Activated T-cell treated with anti-CD3 and anti-CD28 coated beads, Interleukin-2, amount 50 U/mL, for 4 hours (primary cell): ENCODE measurements at regions not wholly inside any gene's neighbourhood (a gene's known extent, or its start where the extent isn't known, plus 50 kb on each side); places are given as distances from the start of the nearest gene placed in this dataset.

ENCODE experiments used
- ATAC-seq, 2 donors: fragments of 200-7000 bp; cut with Tn5 transposase; one replicate each; pipeline ENCODE4 v1.10.0; 2021
- DNase-seq: peaks from one replicate; pipeline ENCODE4 v3.0.0-alpha.2; 2020
- H3K27me3 Mint-ChIP-seq: one replicate; pipeline ENCODE4 v1.8.0; 2021; ENCODE audit warnings: low read depth, mixed read lengths
- H3K36me3 Mint-ChIP-seq: one replicate; pipeline ENCODE4 v1.8.0; 2022; ENCODE audit warnings: mixed read lengths; ENCODE audit not compliant: insufficient read depth
- H3K4me1 Mint-ChIP-seq: one replicate; pipeline ENCODE4 v1.8.0; 2021; ENCODE audit warnings: low read depth, mixed read lengths
- H3K4me3 Mint-ChIP-seq: one replicate; pipeline ENCODE4 v1.8.0; 2021; ENCODE audit warnings: mild to moderate bottlenecking, moderate library complexity, mixed read lengths
- H3K9me3 Mint-ChIP-seq: one replicate; pipeline ENCODE4 v1.8.0; 2021; ENCODE audit warnings: mixed read lengths

GRCh38 chr12:28799348-28799747, 349.7 kb upstream of the FAR2 start:
- Mint-ChIP-seq H3K36me3 (no peaks in the 10 kb centered on the region), H3K9me3 (no peaks in the 10 kb centered on the region), H3K4me3 (no peak overlapping the region), H3K4me1 (no peaks in the 10 kb centered on the region), H3K27me3 (no peaks in the 10 kb centered on the region)
- ATAC-seq, result no peak
- DNase-seq, result no peak

GRCh38 chr12:28800129-28800528, 348.9 kb upstream of the FAR2 start:
- H3K4me3 Mint-ChIP-seq, result no peak overlapping the region
- no peaks in the 10 kb centered on the region for H3K9me3 Mint-ChIP-seq
- no peaks in the 10 kb centered on the region for H3K27me3 Mint-ChIP-seq

GRCh38 chr12:28802706-28803438, 346.2 kb upstream of the FAR2 start:
- no peak for DNase-seq
- H3K27me3 Mint-ChIP-seq, result no peaks in the 10 kb centered on the region
- ATAC-seq, result no peak
- H3K9me3 Mint-ChIP-seq, result no peaks in the 10 kb centered on the region
- no peaks in the 10 kb centered on the region for H3K36me3 Mint-ChIP-seq
- no peak overlapping the region for H3K4me3 Mint-ChIP-seq
- H3K4me1 Mint-ChIP-seq, result no peaks in the 10 kb centered on the region

More at GRCh38 chr12:28800129-28800528, 348.9 kb upstream of the FAR2 start:
- no peak for ATAC-seq
- Mint-ChIP-seq H3K4me1 (no peaks in the 10 kb centered on the region), H3K36me3 (no peaks in the 10 kb centered on the region)
- no peak for DNase-seq

- Mint-ChIP-seq H3K9me3 (no peaks in the 10 kb centered on the region), H3K4me3 (no peak overlapping the region), H3K4me1 (no peaks in the 10 kb centered on the region), H3K36me3 (no peaks in the 10 kb centered on the region), H3K27me3 (no peaks in the 10 kb centered on the region)
- ATAC-seq, result no peak
- DNase-seq, result no peak
Observed at GRCh38 chr12:28807535-28807934, 341.5 kb upstream of the FAR2 start.

- H3K27me3 Mint-ChIP-seq, result no peaks in the 10 kb centered on the region
Observed at GRCh38 chr12:28811457-28811856, 337.6 kb upstream of the FAR2 start.

GRCh38 chr12:28814246-28814645, 334.8 kb upstream of the FAR2 start:
- Mint-ChIP-seq H3K27me3 (peaks cover 3% of the 10 kb centered on the region), H3K9me3 (no peaks in the 10 kb centered on the region), H3K36me3 (no peaks in the 10 kb centered on the region), H3K4me1 (no peaks in the 10 kb centered on the region), H3K4me3 (no peak overlapping the region)
- ATAC-seq (no peak), DNase-seq (no peak)

More at GRCh38 chr12:28811457-28811856, 337.6 kb upstream of the FAR2 start:
- ATAC-seq (no peak), DNase-seq (no peak)
- Mint-ChIP-seq H3K9me3 (no peaks in the 10 kb centered on the region), H3K4me1 (no peaks in the 10 kb centered on the region), H3K36me3 (no peaks in the 10 kb centered on the region), H3K4me3 (no peak overlapping the region)

GRCh38 chr12:28817524-28817923, 331.6 kb upstream of the FAR2 start:
- H3K27me3 Mint-ChIP-seq, result peaks cover 3% of the 10 kb centered on the region
- ATAC-seq (no peak), DNase-seq (no peak)
- no peaks in the 10 kb centered on the region for H3K4me1 Mint-ChIP-seq
- H3K36me3 Mint-ChIP-seq, result no peaks in the 10 kb centered on the region
- H3K9me3 Mint-ChIP-seq, result no peaks in the 10 kb centered on the region
- H3K4me3 Mint-ChIP-seq, result no peak overlapping the region

- Mint-ChIP-seq H3K9me3 (no peaks in the 10 kb centered on the region), H3K4me1 (no peaks in the 10 kb centered on the region), H3K36me3 (no peaks in the 10 kb centered on the region), H3K4me3 (no peak overlapping the region), H3K27me3 (no peaks in the 10 kb centered on the region)
- no peak for DNase-seq
- no peak for ATAC-seq
Observed at GRCh38 chr12:28824193-28824846, 324.8 kb upstream of the FAR2 start.

GRCh38 chr12:28824849-28825248, 324.2 kb upstream of the FAR2 start:
- DNase-seq (no peak), ATAC-seq (no peak)
- H3K4me3 Mint-ChIP-seq, result no peak overlapping the region
- no peaks in the 10 kb centered on the region for H3K27me3 Mint-ChIP-seq
- H3K9me3 Mint-ChIP-seq, result no peaks in the 10 kb centered on the region
- H3K36me3 Mint-ChIP-seq, result no peaks in the 10 kb centered on the region
- H3K4me1 Mint-ChIP-seq, result no peaks in the 10 kb centered on the region

GRCh38 chr12:28826766-28827165, 322.3 kb upstream of the FAR2 start:
- no peaks in the 10 kb centered on the region for H3K27me3 Mint-ChIP-seq
- no peak for ATAC-seq
- no peak overlapping the region for H3K4me3 Mint-ChIP-seq
- no peaks in the 10 kb centered on the region for H3K36me3 Mint-ChIP-seq
- H3K4me1 Mint-ChIP-seq, result no peaks in the 10 kb centered on the region
- H3K9me3 Mint-ChIP-seq, result no peaks in the 10 kb centered on the region
- DNase-seq, result no peak

- no peak overlapping the region for H3K4me3 Mint-ChIP-seq
- no peaks in the 10 kb centered on the region for H3K4me1 Mint-ChIP-seq
- DNase-seq (no peak), ATAC-seq (no peak)
- H3K27me3 Mint-ChIP-seq, result no peaks in the 10 kb centered on the region
- H3K9me3 Mint-ChIP-seq, result no peaks in the 10 kb centered on the region
- no peaks in the 10 kb centered on the region for H3K36me3 Mint-ChIP-seq
Observed at GRCh38 chr12:28827861-28828260, 321.2 kb upstream of the FAR2 start.

GRCh38 chr12:28828318-28828717, 320.8 kb upstream of the FAR2 start:
- Mint-ChIP-seq H3K9me3 (no peaks in the 10 kb centered on the region), H3K4me3 (no peak overlapping the region), H3K4me1 (no peaks in the 10 kb centered on the region), H3K36me3 (no peaks in the 10 kb centered on the region), H3K27me3 (no peaks in the 10 kb centered on the region)
- DNase-seq, result no peak
- ATAC-seq, result no peak

- Mint-ChIP-seq H3K4me3 (no peak overlapping the region), H3K36me3 (no peaks in the 10 kb centered on the region), H3K4me1 (no peaks in the 10 kb centered on the region), H3K9me3 (peaks cover 12% of the 10 kb centered on the region), H3K27me3 (no peaks in the 10 kb centered on the region)
- DNase-seq, result no peak
- ATAC-seq, result no peak
Observed at GRCh38 chr12:28830491-28830890, 318.6 kb upstream of the FAR2 start.

GRCh38 chr12:28844718-28845117, 304.4 kb upstream of the FAR2 start:
- DNase-seq (no peak), ATAC-seq (no peak)
- no peaks in the 10 kb centered on the region for H3K27me3 Mint-ChIP-seq
- peaks cover 3% of the 10 kb centered on the region for H3K9me3 Mint-ChIP-seq
- H3K4me1 Mint-ChIP-seq, result no peaks in the 10 kb centered on the region
- H3K4me3 Mint-ChIP-seq, result no peak overlapping the region
- no peaks in the 10 kb centered on the region for H3K36me3 Mint-ChIP-seq

GRCh38 chr12:28851781-28852180, 297.3 kb upstream of the FAR2 start:
- DNase-seq, result no peak
- Mint-ChIP-seq H3K4me1 (no peaks in the 10 kb centered on the region), H3K4me3 (no peak overlapping the region), H3K27me3 (peaks cover 2% of the 10 kb centered on the region), H3K36me3 (no peaks in the 10 kb centered on the region), H3K9me3 (no peaks in the 10 kb centered on the region)
- no peak for ATAC-seq
